HepG2 (cell line): ENCODE measurements at regions not wholly inside any gene's neighbourhood (a gene's known extent, or its start where the extent isn't known, plus 50 kb on each side); places are given as distances from the start of the nearest gene placed in this dataset.

Source experiments
- ATAC-seq: fragments of 200-7000 bp; cut with Tn5 transposase; 3 replicates; pipeline ENCODE4 v1.9.1; 2020; ENCODE audit warnings: mild to moderate bottlenecking, moderate library complexity
- BruUV-seq: library from RNA; stranded (reverse); fragments of 400-500 nt; replicated peaks from 2 replicates; lab custom pipeline; 2021; lab: Mats Ljungman, UMichigan
- CTCF ChIA-PET: fragments of 300-600 bp; formaldehyde crosslinking; extraction: SDS; loops from one replicate; lab custom pipeline; 2021; ENCODE audit warnings: low total read pairs, inconsistent platforms, low intra/inter-chr PET ratio; lab: Yijun Ruan, JAX
- POLR2A ChIA-PET: fragments of 350-600 bp; sonication (Branson Sonifier 250); formaldehyde crosslinking; loops from one replicate; lab custom pipeline; 2020; ENCODE audit warnings: antibody characterized with exemption, inconsistent platforms; lab: Yijun Ruan, JAX
- DNase-seq: peaks from one replicate; pipeline ENCODE4 v3.0.0-alpha.2; 2015; ENCODE audit warnings: low spot score
- FAIRE-seq: peaks from 3 replicates; lab custom pipeline; 2011; peaks lifted over from hg19 to GRCh38; lab: Jason Lieb, UNC
- H2AFZ ChIP-seq: one replicate; pipeline ENCODE4 v1.6.1; 2011; ENCODE audit warnings: low read length, inconsistent platforms
- H3K27ac ChIP-seq: fragments of 300-600 bp; 3 replicates; pipeline ENCODE4 v1.8.0; 2011; ENCODE audit warnings: mixed run types, mild to moderate bottlenecking, mixed read lengths, low read length, inconsistent platforms; ENCODE audit not compliant: insufficient read depth; ENCODE audit errors: extremely low read length
- H3K27me3 ChIP-seq, 2 experiments: fragments of 200-600 bp in 1 of 2; 2 replicates in 1 of 2; 3 replicates in 1 of 2; pipeline versions ENCODE4 v1.6.0 to v1.8.0; 2011; ENCODE audit warnings: low read length in 2 of 2, mild to moderate bottlenecking in 2 of 2, moderate library complexity in 2 of 2, inconsistent platforms in 1 of 2; ENCODE audit not compliant: insufficient read depth in 2 of 2, control insufficient read depth in 1 of 2
- H3K36me3 ChIP-seq, 2 experiments: fragments of 200-600 bp in 1 of 2; replicated peaks in 1 of 2; 2 replicates in 1 of 2; 3 replicates in 1 of 2; pipeline versions ENCODE4 v1.5.1 to v1.8.0; 2011; ENCODE audit warnings: low read length in 2 of 2, inconsistent platforms in 1 of 2; ENCODE audit not compliant: insufficient read depth in 2 of 2, control insufficient read depth in 1 of 2
- H3K4me1 ChIP-seq: 2 replicates; pipeline ENCODE4 v1.5.1; 2012; ENCODE audit warnings: low read length, inconsistent platforms; ENCODE audit not compliant: insufficient read depth
- H3K4me2 ChIP-seq: 2 replicates; pipeline ENCODE4 v1.6.0; 2011; ENCODE audit warnings: low read depth, low read length, inconsistent platforms
- H3K4me3 ChIP-seq, 3 experiments: fragments of 200-600 bp in 1 of 3; sonication (generic), shearing (Covaris generic) in 1 of 3; replicated peaks in 1 of 3; 2 replicates each; pipeline ENCODE4 v1.5.1; 2011 to 2016; ENCODE audit warnings: low read length in 3 of 3, inconsistent platforms in 2 of 3, low read depth in 2 of 3, mild to moderate bottlenecking in 2 of 3, control low read depth in 1 of 3, mixed read lengths in 1 of 3; ENCODE audit not compliant: insufficient read depth in 1 of 3
- H3K79me2 ChIP-seq: one replicate; pipeline ENCODE4 v1.6.1; 2011; ENCODE audit warnings: low read length, inconsistent platforms; ENCODE audit not compliant: insufficient read depth
- H3K9ac ChIP-seq: 2 replicates; pipeline ENCODE4 v1.6.0; 2011; ENCODE audit warnings: mild to moderate bottlenecking, low read depth, low read length, inconsistent platforms; ENCODE audit not compliant: insufficient read depth
- H3K9me3 ChIP-seq: 2 replicates; pipeline ENCODE4 v1.5.1; 2012; ENCODE audit warnings: mild to moderate bottlenecking, low read length
- H4K20me1 ChIP-seq: 2 replicates; pipeline ENCODE4 v1.6.0; 2011; ENCODE audit warnings: inconsistent platforms, mild to moderate bottlenecking, low read length, moderate library complexity; ENCODE audit not compliant: insufficient read depth
- CHD4 ChIP-seq: fragments of 200-600 bp; sonication (generic); IDR thresholded peaks from 2 replicates; pipeline ENCODE4 v1.7.0; 2017; ENCODE audit warnings: mild to moderate bottlenecking, low read length, borderline replicate concordance
- E2F5 ChIP-seq: sonication (generic); formaldehyde crosslinking; conservative IDR thresholded peaks from 2 replicates; pipeline ENCODE4 v1.4.0; 2020; ENCODE audit warnings: missing genetic modification reagents
- GPN1 ChIP-seq: sonication (generic); formaldehyde crosslinking; IDR thresholded peaks from 2 replicates; pipeline ENCODE4 v1.5.1; 2020; ENCODE audit warnings: missing genetic modification reagents, borderline replicate concordance
- KDM5B ChIP-seq: sonication (generic); formaldehyde crosslinking; IDR thresholded peaks from 2 replicates; pipeline ENCODE4 v1.4.0; 2020; ENCODE audit warnings: missing genetic modification reagents, mild to moderate bottlenecking, borderline replicate concordance
- MTF1 ChIP-seq: sonication (generic); formaldehyde crosslinking; IDR thresholded peaks from 2 replicates; pipeline ENCODE4 v1.5.0; 2020; ENCODE audit warnings: missing genetic modification reagents
- SP2 ChIP-seq: sonication (generic); formaldehyde crosslinking; IDR thresholded peaks from 2 replicates; pipeline ENCODE4 v1.5.1; 2020; ENCODE audit warnings: mild to moderate bottlenecking, missing genetic modification reagents
- SRSF4 ChIP-seq: fragments of 200-400 bp; formaldehyde crosslinking; IDR thresholded peaks from one replicate; pipeline ENCODE4 v1.6.1; 2018; ENCODE audit warnings: mild to moderate bottlenecking, low read depth, low read length, moderate library complexity; ENCODE audit not compliant: poor library complexity, severe bottlenecking
- TAF1 ChIP-seq: sonication (generic); formaldehyde crosslinking; IDR thresholded peaks from 2 replicates; pipeline ENCODE4 v1.4.0; 2020; ENCODE audit warnings: missing genetic modification reagents
- ZBTB37 ChIP-seq: sonication (generic); formaldehyde crosslinking; IDR thresholded peaks from 2 replicates; pipeline ENCODE4 v1.4.0; 2020; ENCODE audit warnings: mild to moderate bottlenecking, missing genetic modification reagents
- ZFY ChIP-seq: sonication (generic); formaldehyde crosslinking; IDR thresholded peaks from 2 replicates; pipeline ENCODE4 v1.4.0; 2020; ENCODE audit warnings: missing genetic modification reagents
- ZFYVE20 ChIP-seq: sonication (generic); formaldehyde crosslinking; IDR thresholded peaks from 2 replicates; pipeline ENCODE4 v1.8.0; 2023; ENCODE audit warnings: low read depth, mild to moderate bottlenecking, moderate library complexity, missing genetic modification reagents, borderline replicate concordance
- ZKSCAN8 ChIP-seq: IDR thresholded peaks from 2 replicates; pipeline ENCODE4 v1.6.1; 2016; ENCODE audit warnings: borderline replicate concordance, missing genetic modification reagents, missing compliant biosample characterization
- ZNF160 ChIP-seq: sonication (generic); formaldehyde crosslinking; IDR thresholded peaks from 2 replicates; pipeline ENCODE4 v1.8.0; 2022; ENCODE audit warnings: mild to moderate bottlenecking, inconsistent platforms, missing genetic modification reagents
- ZNF329 ChIP-seq: sonication (generic); formaldehyde crosslinking; IDR thresholded peaks from 2 replicates; pipeline ENCODE4 v1.9.0; 2021; ENCODE audit warnings: low read depth, mild to moderate bottlenecking, missing genetic modification reagents
- ZNF589 ChIP-seq: sonication (generic); formaldehyde crosslinking; conservative IDR thresholded peaks from 2 replicates; pipeline ENCODE4 v1.8.0; 2022; ENCODE audit warnings: mild to moderate bottlenecking, moderate library complexity, missing genetic modification reagents
- ZNF883 ChIP-seq: sonication (generic); formaldehyde crosslinking; IDR thresholded peaks from 2 replicates; pipeline ENCODE4 v1.5.1; 2020; ENCODE audit warnings: mild to moderate bottlenecking, missing genetic modification reagents; ENCODE audit errors: not compliant biosample characterization
- WGBS: methylation state at CpG from one replicate; pipeline ENCODE4 v1.1.6; 2017; ENCODE audit warnings: low lambda C conversion rate; 5-methylcytosine and 5-hydroxymethylcytosine counted together
- in situ Hi-C: cut with HindIII; loops from 2 replicates; pipeline ENCODE4 v1.10.0; 2017; ENCODE audit warnings: low pct_unique_long_range_greater_than_20kb; ENCODE audit not compliant: extremely low pct_ligation_motif_present
- intact Hi-C: fragments of 100-400 bp; cut with micrococcal nuclease; formaldehyde crosslinking; loops from one replicate; pipeline ENCODE4 v1.10.0; 2022; ENCODE audit not compliant: unreplicated experiment

GRCh38 chr3:8286086-8286485 lies 215.5 kb upstream of the LMCD1 start:
- intact Hi-C loops = no loop called here
- TF ChIP-seq ZBTB37 (CRISPR knock-in tag) (no peak), ZNF589 (CRISPR knock-in tag) (no peak), MTF1 (no peak), ZNF329 (CRISPR knock-in tag) (no peak)
- no peaks in the 10 kb centered on the region; a peak in 1 of 5 replicates for H3K27me3 ChIP-seq
- FAIRE-seq = no peak
- CTCF ChIA-PET = no interaction called here
- H3K27ac ChIP-seq = no peak overlapping the region
- no peaks in the 10 kb centered on the region for H3K79me2 ChIP-seq
- no peak for DNase-seq
- WGBS = 19% methylated on average over 5 of the region's 5 CpGs
- H3K9ac ChIP-seq = no peak overlapping the region
- no peaks in the 10 kb centered on the region for H4K20me1 ChIP-seq
- H3K9me3 ChIP-seq = no peaks in the 10 kb centered on the region
- POLR2A ChIA-PET = no interaction called here
- BruUV-seq = no TSS peak
- no peak overlapping the region for H3K4me3 ChIP-seq
- no peaks in the 10 kb centered on the region for H3K4me1 ChIP-seq
- in situ Hi-C loops = no loop called here
- no peaks in the 10 kb centered on the region for H3K36me3 ChIP-seq
- no peak overlapping the region for H3K4me2 ChIP-seq
- ATAC-seq = no peak
- H2AFZ ChIP-seq = no peak overlapping the region

- Histone ChIP-seq H3K9ac (no peak overlapping the region), H3K79me2 (no peaks in the 10 kb centered on the region), H3K27me3 (no peaks in the 10 kb centered on the region; a peak in 1 of 5 replicates), H3K4me2 (no peak overlapping the region), H3K27ac (no peak overlapping the region), H3K4me3 (no peak overlapping the region), H4K20me1 (no peaks in the 10 kb centered on the region), H3K9me3 (no peaks in the 10 kb centered on the region), H3K4me1 (no peaks in the 10 kb centered on the region), H2AFZ (no peak overlapping the region), H3K36me3 (no peaks in the 10 kb centered on the region)
- no peak for ATAC-seq
- intact Hi-C loops (no loop called here), in situ Hi-C loops (no loop called here)
- BruUV-seq = no TSS peak
- no peak for DNase-seq
- ChIA-PET POLR2A (no interaction called here), CTCF (no interaction called here)
- no peak for TF ChIP-seq GPN1 (CRISPR knock-in tag)
- no peak for TF ChIP-seq E2F5 (CRISPR knock-in tag)
- no peak for TF ChIP-seq TAF1 (CRISPR knock-in tag)
- TF ChIP-seq KDM5B (CRISPR knock-in tag) = no peak
- no peak for TF ChIP-seq ZFYVE20
- TF ChIP-seq SRSF4 = no peak
- no peak for TF ChIP-seq ZNF160 (CRISPR knock-in tag)
- no peak for TF ChIP-seq ZNF883 (CRISPR knock-in tag)
- TF ChIP-seq CHD4 = no peak
- no peak for TF ChIP-seq ZKSCAN8 (CRISPR knock-in tag)
- no peak for TF ChIP-seq ZFY (CRISPR knock-in tag)
- TF ChIP-seq SP2 (CRISPR knock-in tag) = no peak
- FAIRE-seq = no peak
Measured at GRCh38 chr3:8286749-8287148, 214.9 kb upstream of the LMCD1 start.
